Right lobe of liver (tissue), 6 donors: ENCODE measurements at regions not wholly inside any gene's neighbourhood (a gene's known extent, or its start where the extent isn't known, plus 50 kb on each side); places are given as distances from the start of the nearest gene placed in this dataset.

Source experiments
- ATAC-seq, 4 donors: fragments of 200-7000 bp; cut with Tn5 transposase; one replicate each; pipeline ENCODE4 v1.9.1; 2020; ENCODE audit warnings: mild to moderate bottlenecking in 4 of 4, moderate library complexity in 4 of 4
- DNase-seq, 3 donors: peaks; one replicate each; pipeline ENCODE4 v3.0.0-alpha.2; 2020
- H3K27ac ChIP-seq, 3 donors: fragments of 200-600 bp; one replicate each; pipeline ENCODE4 v1.8.0; 2022
- H3K27me3 ChIP-seq, 2 donors: fragments of 200-600 bp; one replicate each; pipeline ENCODE4 v1.8.0; 2022
- H3K36me3 ChIP-seq, 4 donors: fragments of 200-600 bp; sonication (generic) in 1 of 4; one replicate each; pipeline versions ENCODE4 v1.5.1 to v1.8.0; 2017 to 2022; ENCODE audit warnings: control low read depth in 1 of 4
- H3K4me1 ChIP-seq, 4 donors: fragments of 200-600 bp; sonication (generic) in 1 of 4; one replicate each; pipeline versions ENCODE4 v1.5.1 to v1.8.0; 2017 to 2022; ENCODE audit warnings: control low read depth in 1 of 4
- H3K4me3 ChIP-seq, 3 donors: fragments of 200-600 bp; one replicate each; pipeline ENCODE4 v1.8.0; 2022
- H3K9me3 ChIP-seq, 4 donors: fragments of 200-600 bp; sonication (generic) in 1 of 4; one replicate each; pipeline versions ENCODE4 v1.5.1 to v1.8.0; 2017 to 2022; ENCODE audit warnings: control low read depth in 1 of 4
- CTCF ChIP-seq, 4 donors: fragments of 200-600 bp in 3 of 4; fragments of 450-650 bp in 1 of 4; IDR thresholded peaks; one replicate each; pipeline versions ENCODE4 v1.5.1 to v1.8.0; 2016 to 2022; ENCODE audit warnings: antibody characterized with exemption in 4 of 4, mild to moderate bottlenecking in 2 of 4
- POLR2A ChIP-seq: fragments of 450-650 bp; IDR thresholded peaks from one replicate; pipeline ENCODE4 v1.6.1; 2017; ENCODE audit warnings: antibody characterized with exemption, mild to moderate bottlenecking
- WGBS: methylation state at CpG from one replicate; pipeline ENCODE4 v1.1.6; 2018; ENCODE audit warnings: low coverage, low lambda C conversion rate; ENCODE audit not compliant: insufficient coverage; ENCODE audit errors: missing lambda C conversion rate; 5-methylcytosine and 5-hydroxymethylcytosine counted together
- intact Hi-C, 2 donors: fragments of 100-400 bp; cut with DNase I; formaldehyde crosslinking; loops; one replicate each; pipeline versions ENCODE4 v1.11.2 to v1.14.1; 2022
- donor health status: DM: no; HTN: yes; CAD: no.
- donor health status: DM: no; HTN: no; CAD: no.
- donor health status: DM: no; HTN: no; CAD: no.
- donor health status: DM: no; HTN: yes; CAD: no.
- donor health status: DM: no; HTN: yes; CAD: no.

DNA sequence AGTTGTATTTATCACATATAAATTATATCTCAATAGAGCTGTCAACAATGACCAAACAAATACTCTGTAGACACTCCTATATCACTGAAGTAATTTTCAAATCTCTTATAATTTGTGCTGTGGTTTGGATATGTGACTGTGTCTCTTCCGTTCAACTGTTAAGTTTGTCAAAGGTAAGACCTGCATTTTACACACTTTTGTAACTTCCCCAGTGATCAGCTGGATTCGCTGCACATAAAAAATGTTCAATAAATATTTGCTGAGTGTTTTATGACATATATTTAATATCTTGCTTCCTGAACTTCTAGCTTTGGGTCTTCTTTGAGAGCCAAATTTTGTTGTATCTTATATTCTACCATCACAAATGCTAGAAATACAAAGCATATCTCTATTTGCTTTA lies 57.3 kb upstream of the ROCK1 start:
- ATAC-seq = no peak
- TF ChIP-seq CTCF (IDR thresholded peaks at IDR 0.05) (no peak), POLR2A (no peak)

DNA sequence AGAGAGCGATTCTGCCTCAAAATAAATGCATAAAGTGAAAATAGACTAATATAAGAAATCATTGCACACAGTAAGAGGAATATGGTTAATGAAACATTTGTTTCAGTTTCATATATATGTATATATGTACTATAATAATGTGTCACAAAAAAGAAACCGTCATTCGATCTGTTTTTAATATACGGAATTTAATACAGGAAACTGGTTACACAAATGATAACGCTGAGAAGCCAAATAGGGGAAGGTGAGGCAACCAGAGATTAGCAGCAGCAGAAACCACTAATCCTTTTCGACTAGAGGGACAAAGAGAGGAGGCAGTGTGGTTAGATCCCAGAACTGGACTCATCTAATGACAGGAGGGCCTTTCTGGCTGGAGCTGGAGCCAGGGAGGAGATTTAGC lies 64.2 kb upstream of the GREB1L start:
- H3K36me3 ChIP-seq = no peaks in the 10 kb centered on the region
- DNase-seq (no peak), ATAC-seq (no peak)
- H3K27me3 ChIP-seq = no peaks in the 10 kb centered on the region
- TF ChIP-seq POLR2A = no peak
- TF ChIP-seq CTCF (IDR thresholded peaks at IDR 0.05) = no peak
- WGBS = 52% methylated on average over 6 of the region's 6 CpGs
- peaks cover 0 to 12% (median 2%) of the 10 kb centered on the region in 4 donors for H3K4me1 ChIP-seq
- H3K27ac ChIP-seq = no peak overlapping the region
- no peaks in the 10 kb centered on the region for H3K9me3 ChIP-seq
- intact Hi-C loops = no loop called here
- H3K4me3 ChIP-seq = no peak overlapping the region

More for the DNA sequence above, 57.3 kb upstream of the ROCK1 start:
- Histone ChIP-seq H3K9me3 (no peaks in the 10 kb centered on the region), H3K4me3 (no peak overlapping the region), H3K36me3 (no peaks in the 10 kb centered on the region), H3K27ac (no peak overlapping the region), H3K4me1 (no peaks in the 10 kb centered on the region), H3K27me3 (no peaks in the 10 kb centered on the region)
- 69% methylated on average over 2 of the region's 2 CpGs for WGBS
- intact Hi-C loops = no loop called here
- DNase-seq = no peak

DNA sequence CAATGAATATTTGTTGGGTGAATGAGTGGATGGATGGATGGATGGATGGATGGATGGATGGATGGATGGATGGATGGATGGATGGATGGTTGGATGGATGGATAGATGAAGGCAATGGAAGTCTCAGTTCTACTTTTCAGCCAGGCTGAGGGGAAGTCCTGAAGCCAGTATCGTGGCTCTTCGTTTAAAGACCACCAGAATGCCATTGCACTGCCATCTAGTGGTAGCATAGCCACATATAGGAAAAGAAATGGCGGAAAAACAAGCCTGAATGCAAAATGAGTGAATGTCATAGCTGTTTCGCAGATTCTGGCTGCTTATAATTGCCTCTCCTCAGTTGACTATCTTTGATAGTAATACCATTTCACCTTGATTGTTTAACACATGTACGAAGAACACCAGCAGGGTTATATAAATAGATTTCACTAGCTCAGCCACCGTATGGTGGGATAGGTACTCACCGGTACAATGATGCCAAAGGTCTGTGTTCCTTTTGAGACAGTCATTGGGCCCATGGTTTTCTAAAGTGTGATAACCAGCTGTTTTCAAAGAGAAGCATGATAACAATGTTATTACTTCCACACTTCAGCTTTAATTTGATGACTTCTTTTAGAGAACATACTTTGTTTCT lies 62.3 kb upstream of the GREB1L start:
- Histone ChIP-seq H3K4me3 (no peak overlapping the region), H3K27ac (no peak overlapping the region), H3K36me3 (no peaks in the 10 kb centered on the region), H3K9me3 (no peaks in the 10 kb centered on the region), H3K27me3 (no peaks in the 10 kb centered on the region), H3K4me1 (peaks cover 0 to 12% (median 2%) of the 10 kb centered on the region in 4 donors)
- WGBS = 36% methylated on average over 6 of the region's 7 CpGs
- intact Hi-C loops = no loop called here
- TF ChIP-seq CTCF (IDR thresholded peaks at IDR 0.05) = peak; percentile 47 to 64 (median 60)
- no peak for TF ChIP-seq POLR2A
- DNase-seq = no peak
- ATAC-seq = peak; percentile 37 to 73 (median 61)

GRCh38 chr18:21180588-21180987 lies 61.4 kb upstream of the GREB1L start:
- ATAC-seq = peak; percentile 57 to 86 (median 79)
- no peak for DNase-seq
- H3K27ac ChIP-seq = no peak overlapping the region
- 57% methylated on average over 3 of the region's 7 CpGs for WGBS
- no peak overlapping the region for H3K4me3 ChIP-seq
- no peaks in the 10 kb centered on the region for H3K9me3 ChIP-seq
- no peak for TF ChIP-seq POLR2A
- no peak for TF ChIP-seq CTCF (IDR thresholded peaks at IDR 0.05)
- intact Hi-C loops = no loop called here
- H3K27me3 ChIP-seq = no peaks in the 10 kb centered on the region
- no peaks in the 10 kb centered on the region for H3K36me3 ChIP-seq
- peaks cover 0 to 12% (median 2%) of the 10 kb centered on the region in 4 donors for H3K4me1 ChIP-seq

DNA sequence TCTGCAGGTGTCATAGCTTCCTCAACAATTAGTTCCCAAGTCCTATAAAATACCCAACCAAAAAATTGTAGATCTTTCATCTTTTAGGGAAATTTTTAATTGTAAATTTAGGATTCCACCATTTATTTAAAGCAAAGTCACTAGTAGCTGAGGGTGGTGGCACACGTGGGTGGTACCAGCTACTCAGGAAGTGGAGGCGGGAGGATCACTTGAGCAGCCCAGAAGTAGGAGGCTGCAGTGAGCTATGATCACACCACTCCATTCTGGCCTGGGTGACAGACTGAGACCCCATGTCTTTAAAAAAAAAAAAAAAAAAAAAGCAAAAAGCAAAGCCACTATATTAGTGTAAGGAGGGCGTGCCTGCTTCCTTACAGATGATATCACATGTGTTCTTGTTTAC lies 60.3 kb upstream of the GREB1L start:
- no peak overlapping the region for H3K4me3 ChIP-seq
- TF ChIP-seq CTCF (IDR thresholded peaks at IDR 0.05) (no peak), POLR2A (no peak)
- H3K27me3 ChIP-seq = no peaks in the 10 kb centered on the region
- peaks cover 0 to 12% (median 2%) of the 10 kb centered on the region in 4 donors for H3K4me1 ChIP-seq
- H3K27ac ChIP-seq = no peak overlapping the region
- no peaks in the 10 kb centered on the region for H3K9me3 ChIP-seq
- DNase-seq (no peak), ATAC-seq (no peak)
- no peaks in the 10 kb centered on the region for H3K36me3 ChIP-seq
- intact Hi-C loops = no loop called here
- 66% methylated on average over 3 of the region's 3 CpGs for WGBS
